HepG2 (cell line): ENCODE measurements at regions not wholly inside any gene's neighbourhood (a gene's known extent, or its start where the extent isn't known, plus 50 kb on each side); places are given as distances from the start of the nearest gene placed in this dataset.

Experiments
- ATAC-seq: fragments of 200-7000 bp; cut with Tn5 transposase; 3 replicates; pipeline ENCODE4 v1.9.1; 2020; ENCODE audit warnings: mild to moderate bottlenecking, moderate library complexity
- BruUV-seq: library from RNA; stranded (reverse); fragments of 400-500 nt; replicated peaks from 2 replicates; lab custom pipeline; 2021; lab: Mats Ljungman, UMichigan
- CTCF ChIA-PET: fragments of 300-600 bp; formaldehyde crosslinking; extraction: SDS; loops from one replicate; lab custom pipeline; 2021; ENCODE audit warnings: low total read pairs, inconsistent platforms, low intra/inter-chr PET ratio; lab: Yijun Ruan, JAX
- POLR2A ChIA-PET: fragments of 350-600 bp; sonication (Branson Sonifier 250); formaldehyde crosslinking; loops from one replicate; lab custom pipeline; 2020; ENCODE audit warnings: antibody characterized with exemption, inconsistent platforms; lab: Yijun Ruan, JAX
- DNase-seq: peaks from one replicate; pipeline ENCODE4 v3.0.0-alpha.2; 2015; ENCODE audit warnings: low spot score
- FAIRE-seq: peaks from 3 replicates; lab custom pipeline; 2011; peaks lifted over from hg19 to GRCh38; lab: Jason Lieb, UNC
- H2AFZ ChIP-seq: one replicate; pipeline ENCODE4 v1.6.1; 2011; ENCODE audit warnings: low read length, inconsistent platforms
- H3K27ac ChIP-seq: fragments of 300-600 bp; 3 replicates; pipeline ENCODE4 v1.8.0; 2011; ENCODE audit warnings: mixed run types, mild to moderate bottlenecking, mixed read lengths, low read length, inconsistent platforms; ENCODE audit not compliant: insufficient read depth; ENCODE audit errors: extremely low read length
- H3K27me3 ChIP-seq, 2 experiments: fragments of 200-600 bp in 1 of 2; 2 replicates in 1 of 2; 3 replicates in 1 of 2; pipeline versions ENCODE4 v1.6.0 to v1.8.0; 2011; ENCODE audit warnings: low read length in 2 of 2, mild to moderate bottlenecking in 2 of 2, moderate library complexity in 2 of 2, inconsistent platforms in 1 of 2; ENCODE audit not compliant: insufficient read depth in 2 of 2, control insufficient read depth in 1 of 2
- H3K36me3 ChIP-seq, 2 experiments: fragments of 200-600 bp in 1 of 2; replicated peaks in 1 of 2; 2 replicates in 1 of 2; 3 replicates in 1 of 2; pipeline versions ENCODE4 v1.5.1 to v1.8.0; 2011; ENCODE audit warnings: low read length in 2 of 2, inconsistent platforms in 1 of 2; ENCODE audit not compliant: insufficient read depth in 2 of 2, control insufficient read depth in 1 of 2
- H3K4me1 ChIP-seq: 2 replicates; pipeline ENCODE4 v1.5.1; 2012; ENCODE audit warnings: low read length, inconsistent platforms; ENCODE audit not compliant: insufficient read depth
- H3K4me2 ChIP-seq: 2 replicates; pipeline ENCODE4 v1.6.0; 2011; ENCODE audit warnings: low read depth, low read length, inconsistent platforms
- H3K4me3 ChIP-seq, 3 experiments: fragments of 200-600 bp in 1 of 3; sonication (generic), shearing (Covaris generic) in 1 of 3; replicated peaks in 1 of 3; 2 replicates each; pipeline ENCODE4 v1.5.1; 2011 to 2016; ENCODE audit warnings: low read length in 3 of 3, inconsistent platforms in 2 of 3, low read depth in 2 of 3, mild to moderate bottlenecking in 2 of 3, control low read depth in 1 of 3, mixed read lengths in 1 of 3; ENCODE audit not compliant: insufficient read depth in 1 of 3
- H3K79me2 ChIP-seq: one replicate; pipeline ENCODE4 v1.6.1; 2011; ENCODE audit warnings: low read length, inconsistent platforms; ENCODE audit not compliant: insufficient read depth
- H3K9ac ChIP-seq: 2 replicates; pipeline ENCODE4 v1.6.0; 2011; ENCODE audit warnings: mild to moderate bottlenecking, low read depth, low read length, inconsistent platforms; ENCODE audit not compliant: insufficient read depth
- H3K9me3 ChIP-seq: 2 replicates; pipeline ENCODE4 v1.5.1; 2012; ENCODE audit warnings: mild to moderate bottlenecking, low read length
- H4K20me1 ChIP-seq: 2 replicates; pipeline ENCODE4 v1.6.0; 2011; ENCODE audit warnings: inconsistent platforms, mild to moderate bottlenecking, low read length, moderate library complexity; ENCODE audit not compliant: insufficient read depth
- HNRNPLL ChIP-seq: fragments of 200-400 bp; formaldehyde crosslinking; IDR thresholded peaks from 2 replicates; pipeline ENCODE4 v1.6.1; 2017; ENCODE audit warnings: mild to moderate bottlenecking, low read depth, low read length; ENCODE audit not compliant: poor library complexity, severe bottlenecking
- KIAA2018 ChIP-seq: sonication (generic); formaldehyde crosslinking; IDR thresholded peaks from 2 replicates; pipeline ENCODE4 v1.5.0; 2020; ENCODE audit warnings: mild to moderate bottlenecking, missing genetic modification reagents, borderline replicate concordance
- KLF12 ChIP-seq: sonication (generic); formaldehyde crosslinking; IDR thresholded peaks from 2 replicates; pipeline ENCODE4 v1.4.0; 2020; ENCODE audit warnings: missing genetic modification reagents, borderline replicate concordance
- SRSF4 ChIP-seq: fragments of 200-400 bp; formaldehyde crosslinking; IDR thresholded peaks from one replicate; pipeline ENCODE4 v1.6.1; 2018; ENCODE audit warnings: mild to moderate bottlenecking, low read depth, low read length, moderate library complexity; ENCODE audit not compliant: poor library complexity, severe bottlenecking
- TAF15 ChIP-seq: fragments of 200-400 bp; formaldehyde crosslinking; IDR thresholded peaks from one replicate; pipeline ENCODE4 v1.6.1; 2018; ENCODE audit warnings: mild to moderate bottlenecking, low read depth, low read length; ENCODE audit not compliant: poor library complexity, severe bottlenecking
- ZC3H4 ChIP-seq: sonication (generic); formaldehyde crosslinking; IDR thresholded peaks from 2 replicates; pipeline ENCODE4 v1.4.0; 2020; ENCODE audit warnings: missing genetic modification reagents, borderline replicate concordance
- ZMYM3 ChIP-seq: sonication (generic); formaldehyde crosslinking; IDR thresholded peaks from 2 replicates; pipeline ENCODE4 v1.5.1; 2020; ENCODE audit warnings: mild to moderate bottlenecking, missing genetic modification reagents
- ZNF552 ChIP-seq: sonication (generic); formaldehyde crosslinking; IDR thresholded peaks from 2 replicates; pipeline ENCODE4 v1.9.0; 2022; ENCODE audit warnings: missing genetic modification reagents, mild to moderate bottlenecking, borderline replicate concordance
- WGBS: methylation state at CpG from one replicate; pipeline ENCODE4 v1.1.6; 2017; ENCODE audit warnings: low lambda C conversion rate; 5-methylcytosine and 5-hydroxymethylcytosine counted together
- in situ Hi-C: cut with HindIII; loops from 2 replicates; pipeline ENCODE4 v1.10.0; 2017; ENCODE audit warnings: low pct_unique_long_range_greater_than_20kb; ENCODE audit not compliant: extremely low pct_ligation_motif_present
- intact Hi-C: fragments of 100-400 bp; cut with micrococcal nuclease; formaldehyde crosslinking; loops from one replicate; pipeline ENCODE4 v1.10.0; 2022; ENCODE audit not compliant: unreplicated experiment

GRCh38 chr22:27463121-27463660, 338.4 kb downstream of the MN1 start:
- no peak overlapping the region for H3K27ac ChIP-seq
- 0 out of 2 replicates have a peak, but pooled peaks cover 10% of the 10 kb centered on the region for H3K4me1 ChIP-seq
- ChIA-PET POLR2A (no interaction called here), CTCF (no interaction called here)
- intact Hi-C loops (no loop called here), in situ Hi-C loops (no loop called here)
- H4K20me1 ChIP-seq = no peaks in the 10 kb centered on the region
- no peak overlapping the region for H3K4me2 ChIP-seq
- H3K27me3 ChIP-seq = peaks cover 3 to 17% of the 10 kb centered on the region in 2 experiments; a peak in 3 of 5 replicates
- TF ChIP-seq KLF12 (CRISPR knock-in tag) = no peak
- TF ChIP-seq SRSF4 = no peak
- TF ChIP-seq ZNF552 = no peak
- TF ChIP-seq HNRNPLL = no peak
- TF ChIP-seq ZMYM3 (CRISPR knock-in tag) = no peak
- TF ChIP-seq ZC3H4 = no peak
- no peak for TF ChIP-seq TAF15
- no peak for TF ChIP-seq KIAA2018 (CRISPR knock-in tag)
- no peaks in the 10 kb centered on the region for H3K36me3 ChIP-seq
- no peaks in the 10 kb centered on the region for H3K79me2 ChIP-seq
- H3K4me3 ChIP-seq = no peak overlapping the region
- WGBS = 52% methylated on average over 12 of the region's 13 CpGs
- FAIRE-seq = no peak
- ATAC-seq = no peak
- no peak overlapping the region for H3K9ac ChIP-seq
- no peak for DNase-seq
- no TSS peak for BruUV-seq
- no peak overlapping the region for H2AFZ ChIP-seq
- no peaks in the 10 kb centered on the region for H3K9me3 ChIP-seq
